HEK293T (cell line): ENCODE measurements at regions not wholly inside any gene's neighbourhood (a gene's known extent, or its start where the extent isn't known, plus 50 kb on each side); places are given as distances from the start of the nearest gene placed in this dataset.

ENCODE experiments used
- ARNT ChIP-seq: fragments of 450-650 bp; IDR thresholded peaks from 2 replicates; pipeline ENCODE4 v1.6.1; 2017; ENCODE audit warnings: mild to moderate bottlenecking
- BHLHE40 ChIP-seq: fragments of 450-650 bp; IDR thresholded peaks from 2 replicates; pipeline ENCODE4 v1.6.1; 2016; ENCODE audit warnings: mild to moderate bottlenecking, moderate library complexity, borderline replicate concordance
- CTBP1 ChIP-seq: fragments of 450-650 bp; IDR thresholded peaks from 2 replicates; pipeline ENCODE4 v1.6.1; 2016; ENCODE audit warnings: borderline replicate concordance
- ELF4 ChIP-seq: fragments of 450-650 bp; IDR thresholded peaks from 2 replicates; pipeline ENCODE4 v1.6.1; 2017; ENCODE audit warnings: antibody characterized with exemption
- FOXA1 ChIP-seq: fragments of 450-650 bp; IDR thresholded peaks from 2 replicates; pipeline ENCODE4 v1.6.1; 2016; ENCODE audit warnings: mild to moderate bottlenecking
- FOXM1 ChIP-seq: fragments of 450-650 bp; IDR thresholded peaks from 2 replicates; pipeline ENCODE4 v1.6.1; 2017; ENCODE audit warnings: mild to moderate bottlenecking, borderline replicate concordance
- L3MBTL2 ChIP-seq: fragments of 450-650 bp; conservative IDR thresholded peaks from 2 replicates; pipeline ENCODE4 v1.6.1; 2016; ENCODE audit warnings: mild to moderate bottlenecking
- NFRKB ChIP-seq: fragments of 450-650 bp; IDR thresholded peaks from 2 replicates; pipeline ENCODE4 v1.6.1; 2016; ENCODE audit warnings: mild to moderate bottlenecking, moderate library complexity
- SP1 ChIP-seq: fragments of 450-650 bp; IDR thresholded peaks from 2 replicates; pipeline ENCODE4 v1.6.1; 2017
- SUZ12 ChIP-seq: fragments of 450-650 bp; IDR thresholded peaks from 2 replicates; pipeline ENCODE4 v1.6.1; 2016; ENCODE audit warnings: mild to moderate bottlenecking
- TARDBP ChIP-seq: fragments of 450-650 bp; IDR thresholded peaks from 2 replicates; pipeline ENCODE4 v1.6.1; 2016
- ZNF384 ChIP-seq: fragments of 450-650 bp; IDR thresholded peaks from 2 replicates; pipeline ENCODE4 v1.6.1; 2016
- TF ChIP-seq, protein P1 (sequence below): fragments of 450-650 bp; IDR thresholded peaks from 2 replicates; pipeline ENCODE4 v1.6.1; 2016

- TF ChIP-seq SUZ12 = no peak
- TF ChIP-seq, protein P1, sequence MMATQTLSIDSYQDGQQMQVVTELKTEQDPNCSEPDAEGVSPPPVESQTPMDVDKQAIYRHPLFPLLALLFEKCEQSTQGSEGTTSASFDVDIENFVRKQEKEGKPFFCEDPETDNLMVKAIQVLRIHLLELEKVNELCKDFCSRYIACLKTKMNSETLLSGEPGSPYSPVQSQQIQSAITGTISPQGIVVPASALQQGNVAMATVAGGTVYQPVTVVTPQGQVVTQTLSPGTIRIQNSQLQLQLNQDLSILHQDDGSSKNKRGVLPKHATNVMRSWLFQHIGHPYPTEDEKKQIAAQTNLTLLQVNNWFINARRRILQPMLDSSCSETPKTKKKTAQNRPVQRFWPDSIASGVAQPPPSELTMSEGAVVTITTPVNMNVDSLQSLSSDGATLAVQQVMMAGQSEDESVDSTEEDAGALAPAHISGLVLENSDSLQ = no peak
- TF ChIP-seq FOXM1 = no peak
- no peak for TF ChIP-seq ELF4
- TF ChIP-seq ZNF384 = no peak
- TF ChIP-seq NFRKB = no peak
- TF ChIP-seq FOXA1 = no peak
- no peak for TF ChIP-seq TARDBP
- TF ChIP-seq CTBP1 = no peak
- no peak for TF ChIP-seq ARNT
- TF ChIP-seq L3MBTL2 = no peak
- no peak for TF ChIP-seq BHLHE40
- no peak for TF ChIP-seq SP1
Measured at GRCh38 chr13:73935991-73936390, 198.2 kb downstream of the KLF12 start.
